ENCODE measurements at regions not wholly inside any gene's neighbourhood (a gene's known extent, or its start where the extent isn't known, plus 50 kb on each side); places are given as distances from the start of the nearest gene placed in this dataset.

- no peaks in the 10 kb centered on the region for H3K4me1 ChIP-seq (ENCODE audit: control insufficient read depth, insufficient read depth, low read length)
- H3K36me3 ChIP-seq (ENCODE audit: control insufficient read depth, insufficient read depth, low read length) = no peaks in the 10 kb centered on the region
- H3K9me3 ChIP-seq (ENCODE audit: control insufficient read depth, low read length) = no peaks in the 10 kb centered on the region
- no peaks in the 10 kb centered on the region for H3K27me3 ChIP-seq (ENCODE audit: control insufficient read depth, insufficient read depth, low read length)
- no peak overlapping the region for H3K4me3 ChIP-seq (ENCODE audit: low read length)
- no peak overlapping the region for H3K9ac ChIP-seq (ENCODE audit: low read length)
Observed at GRCh38 chr14:98184457-98184856, 1087.5 kb downstream of the BCL11B start.

- Histone ChIP-seq H3K4me1 (ENCODE audit: control insufficient read depth, insufficient read depth, low read length) (no peaks in the 10 kb centered on the region), H3K9me3 (ENCODE audit: control insufficient read depth, low read length) (no peaks in the 10 kb centered on the region), H3K4me3 (ENCODE audit: low read length) (no peak overlapping the region), H3K27me3 (ENCODE audit: control insufficient read depth, insufficient read depth, low read length) (no peaks in the 10 kb centered on the region), H3K9ac (ENCODE audit: low read length) (no peak overlapping the region), H3K36me3 (ENCODE audit: control insufficient read depth, insufficient read depth, low read length) (no peaks in the 10 kb centered on the region)
Observed at GRCh38 chr14:98185036-98185435, 1087.0 kb downstream of the BCL11B start.

- H3K9me3 ChIP-seq (ENCODE audit: control insufficient read depth, low read length) = no peaks in the 10 kb centered on the region
- no peaks in the 10 kb centered on the region for H3K27me3 ChIP-seq (ENCODE audit: control insufficient read depth, insufficient read depth, low read length)
- no peak overlapping the region for H3K4me3 ChIP-seq (ENCODE audit: low read length)
- no peaks in the 10 kb centered on the region for H3K36me3 ChIP-seq (ENCODE audit: control insufficient read depth, insufficient read depth, low read length)
- no peaks in the 10 kb centered on the region for H3K4me1 ChIP-seq (ENCODE audit: control insufficient read depth, insufficient read depth, low read length)
- H3K9ac ChIP-seq (ENCODE audit: low read length) = no peak overlapping the region
Observed at GRCh38 chr14:98186140-98186539, 1085.9 kb downstream of the BCL11B start.

- Histone ChIP-seq H3K4me3 (ENCODE audit: low read length) (no peak overlapping the region), H3K9me3 (ENCODE audit: control insufficient read depth, low read length) (no peaks in the 10 kb centered on the region), H3K9ac (ENCODE audit: low read length) (no peak overlapping the region), H3K27me3 (ENCODE audit: control insufficient read depth, insufficient read depth, low read length) (no peaks in the 10 kb centered on the region), H3K36me3 (ENCODE audit: control insufficient read depth, insufficient read depth, low read length) (no peaks in the 10 kb centered on the region), H3K4me1 (ENCODE audit: control insufficient read depth, insufficient read depth, low read length) (no peaks in the 10 kb centered on the region)
Observed at GRCh38 chr14:98187281-98187680, 1084.7 kb downstream of the BCL11B start.

GRCh38 chr14:98189062-98189461 is 1082.9 kb downstream of the BCL11B start:
- Histone ChIP-seq H3K9me3 (ENCODE audit: control insufficient read depth, low read length) (no peaks in the 10 kb centered on the region), H3K27me3 (ENCODE audit: control insufficient read depth, insufficient read depth, low read length) (no peaks in the 10 kb centered on the region), H3K9ac (ENCODE audit: low read length) (no peak overlapping the region), H3K36me3 (ENCODE audit: control insufficient read depth, insufficient read depth, low read length) (no peaks in the 10 kb centered on the region), H3K4me1 (ENCODE audit: control insufficient read depth, insufficient read depth, low read length) (no peaks in the 10 kb centered on the region), H3K4me3 (ENCODE audit: low read length) (no peak overlapping the region)

- Histone ChIP-seq H3K4me1 (ENCODE audit: control insufficient read depth, insufficient read depth, low read length) (no peaks in the 10 kb centered on the region), H3K9me3 (ENCODE audit: control insufficient read depth, low read length) (no peaks in the 10 kb centered on the region), H3K27me3 (ENCODE audit: control insufficient read depth, insufficient read depth, low read length) (no peaks in the 10 kb centered on the region), H3K4me3 (ENCODE audit: low read length) (no peak overlapping the region), H3K36me3 (ENCODE audit: control insufficient read depth, insufficient read depth, low read length) (no peaks in the 10 kb centered on the region), H3K9ac (ENCODE audit: low read length) (no peak overlapping the region)
Observed at GRCh38 chr14:98189511-98189910, 1082.5 kb downstream of the BCL11B start.

- Histone ChIP-seq H3K9me3 (ENCODE audit: control insufficient read depth, low read length) (no peaks in the 10 kb centered on the region), H3K4me3 (ENCODE audit: low read length) (no peak overlapping the region), H3K36me3 (ENCODE audit: control insufficient read depth, insufficient read depth, low read length) (no peaks in the 10 kb centered on the region), H3K27me3 (ENCODE audit: control insufficient read depth, insufficient read depth, low read length) (no peaks in the 10 kb centered on the region), H3K4me1 (ENCODE audit: control insufficient read depth, insufficient read depth, low read length) (no peaks in the 10 kb centered on the region), H3K9ac (ENCODE audit: low read length) (no peak overlapping the region)
Observed at GRCh38 chr14:98189944-98190343, 1082.1 kb downstream of the BCL11B start.

GRCh38 chr14:98192946-98193345 is 1079.1 kb downstream of the BCL11B start:
- H3K9me3 ChIP-seq (ENCODE audit: control insufficient read depth, low read length) = no peaks in the 10 kb centered on the region
- no peaks in the 10 kb centered on the region for H3K36me3 ChIP-seq (ENCODE audit: control insufficient read depth, insufficient read depth, low read length)
- no peaks in the 10 kb centered on the region for H3K27me3 ChIP-seq (ENCODE audit: control insufficient read depth, insufficient read depth, low read length)
- no peak overlapping the region for H3K4me3 ChIP-seq (ENCODE audit: low read length)
- H3K4me1 ChIP-seq (ENCODE audit: control insufficient read depth, insufficient read depth, low read length) = no peaks in the 10 kb centered on the region
- H3K9ac ChIP-seq (ENCODE audit: low read length) = no peak overlapping the region

- Histone ChIP-seq H3K27me3 (ENCODE audit: control insufficient read depth, insufficient read depth, low read length) (no peaks in the 10 kb centered on the region), H3K4me1 (ENCODE audit: control insufficient read depth, insufficient read depth, low read length) (no peaks in the 10 kb centered on the region), H3K36me3 (ENCODE audit: control insufficient read depth, insufficient read depth, low read length) (no peaks in the 10 kb centered on the region), H3K9ac (ENCODE audit: low read length) (no peak overlapping the region), H3K9me3 (ENCODE audit: control insufficient read depth, low read length) (no peaks in the 10 kb centered on the region), H3K4me3 (ENCODE audit: low read length) (no peak overlapping the region)
Observed at GRCh38 chr14:98194821-98195220, 1077.2 kb downstream of the BCL11B start.

GRCh38 chr14:98195256-98195655 is 1076.7 kb downstream of the BCL11B start:
- no peaks in the 10 kb centered on the region for H3K36me3 ChIP-seq (ENCODE audit: control insufficient read depth, insufficient read depth, low read length)
- H3K27me3 ChIP-seq (ENCODE audit: control insufficient read depth, insufficient read depth, low read length) = no peaks in the 10 kb centered on the region
- H3K4me1 ChIP-seq (ENCODE audit: control insufficient read depth, insufficient read depth, low read length) = no peaks in the 10 kb centered on the region
- H3K9me3 ChIP-seq (ENCODE audit: control insufficient read depth, low read length) = no peaks in the 10 kb centered on the region
- H3K9ac ChIP-seq (ENCODE audit: low read length) = no peak overlapping the region
- no peak overlapping the region for H3K4me3 ChIP-seq (ENCODE audit: low read length)

- no peak overlapping the region for H3K4me3 ChIP-seq (ENCODE audit: low read length)
- no peaks in the 10 kb centered on the region for H3K27me3 ChIP-seq (ENCODE audit: control insufficient read depth, insufficient read depth, low read length)
- no peak overlapping the region for H3K9ac ChIP-seq (ENCODE audit: low read length)
- H3K4me1 ChIP-seq (ENCODE audit: control insufficient read depth, insufficient read depth, low read length) = no peaks in the 10 kb centered on the region
- no peaks in the 10 kb centered on the region for H3K9me3 ChIP-seq (ENCODE audit: control insufficient read depth, low read length)
- no peaks in the 10 kb centered on the region for H3K36me3 ChIP-seq (ENCODE audit: control insufficient read depth, insufficient read depth, low read length)
Observed at GRCh38 chr14:98197933-98198332, 1074.1 kb downstream of the BCL11B start.

- Histone ChIP-seq H3K9me3 (ENCODE audit: control insufficient read depth, low read length) (no peaks in the 10 kb centered on the region), H3K27me3 (ENCODE audit: control insufficient read depth, insufficient read depth, low read length) (no peaks in the 10 kb centered on the region), H3K36me3 (ENCODE audit: control insufficient read depth, insufficient read depth, low read length) (no peaks in the 10 kb centered on the region), H3K9ac (ENCODE audit: low read length) (no peak overlapping the region), H3K4me1 (ENCODE audit: control insufficient read depth, insufficient read depth, low read length) (no peaks in the 10 kb centered on the region), H3K4me3 (ENCODE audit: low read length) (no peak overlapping the region)
Observed at GRCh38 chr14:98198385-98198784, 1073.6 kb downstream of the BCL11B start.

- H3K9me3 ChIP-seq (ENCODE audit: control insufficient read depth, low read length) = no peaks in the 10 kb centered on the region
- no peaks in the 10 kb centered on the region for H3K36me3 ChIP-seq (ENCODE audit: control insufficient read depth, insufficient read depth, low read length)
- H3K9ac ChIP-seq (ENCODE audit: low read length) = no peak overlapping the region
- no peaks in the 10 kb centered on the region for H3K27me3 ChIP-seq (ENCODE audit: control insufficient read depth, insufficient read depth, low read length)
- H3K4me3 ChIP-seq (ENCODE audit: low read length) = no peak overlapping the region
- H3K4me1 ChIP-seq (ENCODE audit: control insufficient read depth, insufficient read depth, low read length) = no peaks in the 10 kb centered on the region
Observed at GRCh38 chr14:98200601-98201000, 1071.4 kb downstream of the BCL11B start.

Measured in mucosa of stomach (tissue), 1 donor.